ENCODE measurements at regions not wholly inside any gene's neighbourhood (a gene's known extent, or its start where the extent isn't known, plus 50 kb on each side); places are given as distances from the start of the nearest gene placed in this dataset.

DNA sequence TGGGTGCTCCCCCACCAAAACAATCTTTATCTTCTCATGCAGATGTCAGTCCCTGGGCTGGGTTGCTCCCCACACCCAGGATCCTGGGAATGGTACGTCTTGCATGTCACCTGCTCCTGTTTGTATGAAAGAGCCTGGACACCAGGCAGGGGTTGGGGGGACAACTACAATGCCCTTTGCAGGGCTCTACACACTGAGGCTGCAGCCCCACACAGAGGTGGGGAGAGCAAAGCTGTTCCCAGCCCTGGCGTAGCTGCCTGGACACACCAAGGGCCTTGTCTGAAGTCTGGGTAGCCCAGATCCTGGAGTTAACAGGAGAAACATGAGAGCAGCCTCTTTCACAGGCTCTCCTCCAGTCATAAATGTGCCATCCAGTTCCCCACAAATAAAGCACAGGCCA is 61.2 kb upstream of the TMEM72 start:
- Mint-ChIP-seq H3K27me3 (peaks cover 3 to 5% of the 10 kb centered on the region in 2 donors), H3K4me3 (no peak overlapping the region), H3K9me3 (no peaks in the 10 kb centered on the region), H3K4me1 (no peaks in the 10 kb centered on the region), H3K27ac (no peak overlapping the region), H3K36me3 (no peaks in the 10 kb centered on the region)
- intact Hi-C loops (cut with micrococcal nuclease) = loop anchor here (10.0 kb wide), 1 partner anchor 545 kb away; no protein-coding TSS in a partner anchor
- no peaks in the 10 kb centered on the region for H3K27me3 ChIP-seq (ENCODE audit: insufficient read depth, low read length)
- DNase-seq = no peak
- no peaks in the 10 kb centered on the region for H3K9me3 ChIP-seq (ENCODE audit: control insufficient read depth in 1 of 2, low read length in 2 of 2)
- no peaks in the 10 kb centered on the region for H3K36me3 ChIP-seq (ENCODE audit: insufficient read depth, low read length)
- ChIA-PET CTCF (ENCODE audit: partially characterized antibody) (interaction anchor here (1.0 kb wide), 1 partner anchor 12 kb away, joined by 3 read pairs; no protein-coding TSS in a partner anchor), POLR2A (ENCODE audit: partially characterized antibody) (no interaction called here)
- no peak overlapping the region for H3K4me3 ChIP-seq (ENCODE audit: low read length in 2 of 2)
- H3K4me1 ChIP-seq (ENCODE audit: insufficient read depth, low read length) = no peaks in the 10 kb centered on the region
- no peak overlapping the region for H3K27ac ChIP-seq (ENCODE audit: low read depth, low read length)

DNA sequence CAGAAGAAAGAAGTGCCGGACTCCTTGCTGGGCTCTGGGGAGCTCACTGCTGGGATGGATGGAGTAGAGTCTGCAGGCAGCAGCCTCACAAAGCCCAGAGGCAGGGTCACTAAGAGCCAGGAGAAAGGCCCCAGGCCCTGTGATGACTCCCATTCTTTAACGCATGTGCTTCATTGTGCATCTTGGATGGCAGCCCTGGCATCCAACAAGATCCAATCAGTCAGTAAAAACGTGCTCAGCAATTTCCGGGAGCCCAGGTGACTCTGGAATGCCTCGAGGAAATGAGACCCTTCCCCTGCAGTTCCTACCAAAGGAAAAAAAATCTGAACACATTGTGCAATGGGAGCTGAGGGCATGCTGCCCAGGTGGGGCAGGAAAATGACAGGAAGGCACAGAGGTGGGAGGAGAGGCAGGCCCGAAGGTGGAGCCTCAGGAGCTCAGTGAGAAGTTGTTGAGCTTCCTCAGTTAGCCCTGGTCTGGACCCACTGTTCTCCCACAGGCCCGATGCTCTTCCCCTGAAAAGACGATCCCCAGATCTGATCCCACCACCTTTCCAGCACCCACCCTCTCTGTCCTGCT is 60.7 kb upstream of the TMEM72 start:
- intact Hi-C loops (cut with micrococcal nuclease) = loop anchor here (10.0 kb wide), 1 partner anchor 546 kb away; no protein-coding TSS in a partner anchor

GRCh38 chr10:44851413-44851812 is 59.7 kb upstream of the TMEM72 start:
- POLR2A ChIA-PET (ENCODE audit: partially characterized antibody) = no interaction called here
- H3K9me3 ChIP-seq (ENCODE audit: control insufficient read depth in 1 of 2, low read length in 2 of 2) = no peaks in the 10 kb centered on the region
- no peak overlapping the region for H3K4me3 ChIP-seq (ENCODE audit: low read length in 2 of 2)
- Mint-ChIP-seq H3K36me3 (no peaks in the 10 kb centered on the region), H3K27ac (no peak overlapping the region), H3K27me3 (peaks cover 2% of the 10 kb centered on the region in 2 donors), H3K9me3 (no peaks in the 10 kb centered on the region), H3K4me1 (no peaks in the 10 kb centered on the region), H3K4me3 (no peak overlapping the region)
- DNase-seq = no peak
- CTCF ChIA-PET (ENCODE audit: partially characterized antibody) = interaction anchor here (0.7 kb wide), 1 partner anchor 565 kb away, joined by 3 read pairs; no protein-coding TSS in a partner anchor
- H3K36me3 ChIP-seq (ENCODE audit: insufficient read depth, low read length) = no peaks in the 10 kb centered on the region
- no peaks in the 10 kb centered on the region for H3K27me3 ChIP-seq (ENCODE audit: insufficient read depth, low read length)
- no peaks in the 10 kb centered on the region for H3K4me1 ChIP-seq (ENCODE audit: insufficient read depth, low read length)
- intact Hi-C loops (cut with micrococcal nuclease) = loop anchor here (10.0 kb wide), 1 partner anchor 547 kb away; no protein-coding TSS in a partner anchor
- H3K27ac ChIP-seq (ENCODE audit: low read depth, low read length) = no peak overlapping the region

More for the DNA sequence above, 60.7 kb upstream of the TMEM72 start:
- no peaks in the 10 kb centered on the region for H3K4me1 Mint-ChIP-seq
- no peaks in the 10 kb centered on the region for H3K9me3 Mint-ChIP-seq
- no peak overlapping the region for H3K4me3 ChIP-seq (ENCODE audit: low read length in 2 of 2)
- H3K36me3 ChIP-seq (ENCODE audit: insufficient read depth, low read length) = no peaks in the 10 kb centered on the region
- H3K9me3 ChIP-seq (ENCODE audit: control insufficient read depth in 1 of 2, low read length in 2 of 2) = no peaks in the 10 kb centered on the region
- no peaks in the 10 kb centered on the region for H3K27me3 ChIP-seq (ENCODE audit: insufficient read depth, low read length)
- H3K4me1 ChIP-seq (ENCODE audit: insufficient read depth, low read length) = no peaks in the 10 kb centered on the region
- H3K27ac ChIP-seq (ENCODE audit: low read depth, low read length) = no peak overlapping the region
- POLR2A ChIA-PET (ENCODE audit: partially characterized antibody) = no interaction called here
- no peak for DNase-seq
- H3K27me3 Mint-ChIP-seq = peaks cover 3 to 5% of the 10 kb centered on the region in 2 donors
- no peak overlapping the region for H3K27ac Mint-ChIP-seq
- H3K36me3 Mint-ChIP-seq = no peaks in the 10 kb centered on the region
- H3K4me3 Mint-ChIP-seq = no peak overlapping the region
- CTCF ChIA-PET (ENCODE audit: partially characterized antibody) = no interaction called here

GRCh38 chr10:44851881-44852280 is 59.3 kb upstream of the TMEM72 start:
- no peak overlapping the region for H3K4me3 ChIP-seq (ENCODE audit: low read length in 2 of 2)
- no peaks in the 10 kb centered on the region for H3K9me3 ChIP-seq (ENCODE audit: control insufficient read depth in 1 of 2, low read length in 2 of 2)
- ChIA-PET POLR2A (ENCODE audit: partially characterized antibody) (no interaction called here), CTCF (ENCODE audit: partially characterized antibody) (no interaction called here)
- H3K27ac ChIP-seq (ENCODE audit: low read depth, low read length) = no peak overlapping the region
- Mint-ChIP-seq H3K36me3 (no peaks in the 10 kb centered on the region), H3K9me3 (no peaks in the 10 kb centered on the region), H3K4me1 (no peaks in the 10 kb centered on the region), H3K4me3 (no peak overlapping the region), H3K27ac (no peak overlapping the region), H3K27me3 (peaks cover under 1 to 2% of the 10 kb centered on the region in 2 donors)
- H3K27me3 ChIP-seq (ENCODE audit: insufficient read depth, low read length) = no peaks in the 10 kb centered on the region
- intact Hi-C loops (cut with micrococcal nuclease) = loop anchor here (10.0 kb wide), 1 partner anchor 547 kb away; no protein-coding TSS in a partner anchor
- no peaks in the 10 kb centered on the region for H3K36me3 ChIP-seq (ENCODE audit: insufficient read depth, low read length)
- no peak for DNase-seq
- H3K4me1 ChIP-seq (ENCODE audit: insufficient read depth, low read length) = no peaks in the 10 kb centered on the region

- POLR2A ChIA-PET (ENCODE audit: partially characterized antibody) = no interaction called here
- intact Hi-C loops (cut with micrococcal nuclease) = loop anchor here (10.0 kb wide), 1 partner anchor 548 kb away; no protein-coding TSS in a partner anchor
- CTCF ChIA-PET (ENCODE audit: partially characterized antibody) = interaction anchor here (1.0 to 3.1 kb wide), 2 partner anchors 11 to 1180 kb away, joined by 5 to 16 read pairs; no protein-coding TSS in a partner anchor
These were observed 57.9 kb upstream of the TMEM72 start for GRCh38 chr10:44853148-44853734.

DNA sequence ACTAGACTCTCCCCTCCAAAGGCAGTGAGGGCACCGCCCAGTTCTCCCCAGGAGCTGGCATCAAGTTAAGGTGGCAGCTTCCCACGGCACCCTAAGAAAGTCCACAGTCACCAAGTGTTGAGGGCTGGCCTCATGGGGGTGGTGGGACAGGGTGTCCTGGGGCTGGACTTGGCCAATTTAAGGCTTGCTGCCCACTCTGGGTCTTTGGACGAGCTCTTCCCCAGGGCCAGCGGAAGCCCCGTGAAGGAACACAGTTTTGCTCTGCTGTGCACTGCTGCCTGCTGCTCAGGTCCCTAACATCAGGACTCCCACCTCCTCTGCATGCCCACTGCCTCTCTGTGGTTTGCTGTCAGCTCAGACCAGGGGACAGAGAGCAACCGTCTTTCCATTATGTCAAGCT is 57.3 kb upstream of the TMEM72 start:
- Histone ChIP-seq H3K27ac (ENCODE audit: low read depth, low read length) (no peak overlapping the region), H3K9me3 (ENCODE audit: control insufficient read depth in 1 of 2, low read length in 2 of 2) (no peaks in the 10 kb centered on the region), H3K36me3 (ENCODE audit: insufficient read depth, low read length) (no peaks in the 10 kb centered on the region), H3K27me3 (ENCODE audit: insufficient read depth, low read length) (no peaks in the 10 kb centered on the region), H3K4me1 (ENCODE audit: insufficient read depth, low read length) (no peaks in the 10 kb centered on the region), H3K4me3 (ENCODE audit: low read length in 2 of 2) (no peak overlapping the region)
- Mint-ChIP-seq H3K27ac (no peak overlapping the region), H3K9me3 (no peaks in the 10 kb centered on the region), H3K36me3 (no peaks in the 10 kb centered on the region), H3K4me3 (no peak overlapping the region), H3K4me1 (no peaks in the 10 kb centered on the region), H3K27me3 (no peaks in the 10 kb centered on the region)
- POLR2A ChIA-PET (ENCODE audit: partially characterized antibody) = no interaction called here
- intact Hi-C loops (cut with micrococcal nuclease) = loop anchor here (10.0 kb wide), 1 partner anchor 549 kb away; no protein-coding TSS in a partner anchor
- CTCF ChIA-PET (ENCODE audit: partially characterized antibody) = interaction anchor here (1.0 to 3.1 kb wide), 2 partner anchors 11 to 1181 kb away, joined by 5 to 16 read pairs; no protein-coding TSS in a partner anchor
- DNase-seq = no peak

More at GRCh38 chr10:44853148-44853734, 57.9 kb upstream of the TMEM72 start:
- DNase-seq = no peak
- Mint-ChIP-seq H3K27ac (no peak overlapping the region), H3K27me3 (peaks cover 0 to 2% of the 10 kb centered on the region in 2 donors), H3K9me3 (no peaks in the 10 kb centered on the region), H3K4me3 (no peak overlapping the region), H3K36me3 (no peaks in the 10 kb centered on the region), H3K4me1 (no peaks in the 10 kb centered on the region)
- Histone ChIP-seq H3K4me1 (ENCODE audit: insufficient read depth, low read length) (no peaks in the 10 kb centered on the region), H3K4me3 (ENCODE audit: low read length in 2 of 2) (no peak overlapping the region), H3K27ac (ENCODE audit: low read depth, low read length) (no peak overlapping the region), H3K36me3 (ENCODE audit: insufficient read depth, low read length) (no peaks in the 10 kb centered on the region), H3K27me3 (ENCODE audit: insufficient read depth, low read length) (no peaks in the 10 kb centered on the region), H3K9me3 (ENCODE audit: control insufficient read depth in 1 of 2, low read length in 2 of 2) (no peaks in the 10 kb centered on the region)

DNA sequence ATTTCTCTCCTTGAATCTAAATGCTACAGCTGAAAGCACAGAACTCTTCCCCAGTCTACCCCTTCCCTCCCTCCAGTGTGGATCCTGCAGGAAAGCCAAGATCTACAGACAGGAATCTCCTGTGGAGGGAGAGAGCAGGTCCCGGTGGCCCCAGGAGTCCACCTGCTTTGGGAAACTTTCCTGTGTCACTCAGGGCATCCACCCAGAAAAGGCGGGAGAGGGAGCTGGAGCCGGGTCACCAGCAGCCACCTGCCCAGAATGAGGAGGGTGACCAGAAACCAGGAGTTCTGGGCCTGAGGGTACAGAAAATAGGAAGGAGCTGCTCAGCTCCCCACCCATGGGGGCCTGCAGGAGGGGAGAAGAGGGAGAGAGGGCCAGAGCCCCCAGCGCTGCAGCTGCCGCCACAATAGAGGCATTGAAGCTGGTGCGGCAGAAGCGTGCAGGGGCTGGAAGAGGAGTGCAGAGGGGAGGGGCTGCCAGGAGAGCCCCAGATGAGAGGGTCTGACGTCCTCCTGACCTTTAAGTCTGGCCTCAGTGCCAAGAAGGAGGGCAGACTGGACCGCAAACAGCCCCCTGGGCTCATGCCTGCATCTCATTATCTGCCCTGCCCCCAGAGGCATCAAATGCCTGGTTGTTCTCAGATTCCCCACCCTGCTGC is 56.3 kb upstream of the TMEM72 start:
- DNase-seq = no peak
- H3K27me3 Mint-ChIP-seq = no peaks in the 10 kb centered on the region
- ChIA-PET POLR2A (ENCODE audit: partially characterized antibody) (no interaction called here), CTCF (ENCODE audit: partially characterized antibody) (interaction anchor here (3.1 kb wide), 1 partner anchor 10 kb away, joined by 16 read pairs; no protein-coding TSS in a partner anchor)
- Histone ChIP-seq H3K36me3 (ENCODE audit: insufficient read depth, low read length) (no peaks in the 10 kb centered on the region), H3K4me3 (ENCODE audit: low read length in 2 of 2) (no peak overlapping the region), H3K4me1 (ENCODE audit: insufficient read depth, low read length) (no peaks in the 10 kb centered on the region), H3K9me3 (ENCODE audit: control insufficient read depth in 1 of 2, low read length in 2 of 2) (no peaks in the 10 kb centered on the region), H3K27me3 (ENCODE audit: insufficient read depth, low read length) (no peaks in the 10 kb centered on the region), H3K27ac (ENCODE audit: low read depth, low read length) (no peak overlapping the region)
- H3K36me3 Mint-ChIP-seq = no peaks in the 10 kb centered on the region
- no peaks in the 10 kb centered on the region for H3K4me1 Mint-ChIP-seq
- no peak overlapping the region for H3K4me3 Mint-ChIP-seq
- intact Hi-C loops (cut with micrococcal nuclease) = loop anchor here (10.0 kb wide), 1 partner anchor 550 kb away; no protein-coding TSS in a partner anchor
- H3K27ac Mint-ChIP-seq = no peak overlapping the region
- H3K9me3 Mint-ChIP-seq = no peaks in the 10 kb centered on the region

Measured in CD4-positive, alpha-beta memory T cell (primary cell).